Activated B cell treated with CpG ODN at 0.5 μM for 24 hours (primary cell): ENCODE measurements at regions not wholly inside any gene's neighbourhood (a gene's known extent, or its start where the extent isn't known, plus 50 kb on each side); places are given as distances from the start of the nearest gene placed in this dataset.

ENCODE experiments used
- ATAC-seq: fragments of 200-7000 bp; cut with Tn5 transposase; one replicate; pipeline ENCODE4 v1.10.0; 2021; ENCODE audit warnings: low read depth, mild to moderate bottlenecking, moderate library complexity
- CTCF ChIA-PET: fragments of 350-600 bp; sonication (Branson Sonifier 250); formaldehyde crosslinking; loops from one replicate; lab custom pipeline; 2021; ENCODE audit warnings: antibody characterized with exemption; lab: Charles Lee
- POLR2A ChIA-PET: fragments of 350-600 bp; sonication (Branson Sonifier 250); formaldehyde crosslinking; loops from one replicate; lab custom pipeline; 2021; ENCODE audit warnings: antibody characterized with exemption; lab: Charles Lee
- DNase-seq: peaks from one replicate; pipeline ENCODE4 v3.0.0; 2022
- H3K27ac Mint-ChIP-seq: one replicate; pipeline ENCODE4 v1.8.0; 2020; ENCODE audit warnings: mixed read lengths
- H3K27me3 Mint-ChIP-seq: one replicate; pipeline ENCODE4 v1.8.0; 2021; ENCODE audit warnings: mixed read lengths
- H3K36me3 Mint-ChIP-seq: one replicate; pipeline ENCODE4 v1.8.0; 2021; ENCODE audit warnings: low read depth, mixed read lengths
- H3K4me1 Mint-ChIP-seq: one replicate; pipeline ENCODE4 v1.8.0; 2021; ENCODE audit warnings: mixed read lengths
- H3K4me3 Mint-ChIP-seq: one replicate; pipeline ENCODE4 v1.8.0; 2020; ENCODE audit warnings: mild to moderate bottlenecking, mixed read lengths
- H3K9me3 Mint-ChIP-seq: one replicate; pipeline ENCODE4 v1.8.0; 2020; ENCODE audit warnings: mixed read lengths
- CTCF ChIP-seq: fragments of 200-600 bp; IDR thresholded peaks from one replicate; pipeline ENCODE4 v1.8.0; 2022; ENCODE audit warnings: antibody characterized with exemption, mild to moderate bottlenecking
- intact Hi-C: fragments of 100-400 bp; cut with micrococcal nuclease; formaldehyde crosslinking; loops from one replicate; pipeline ENCODE4 v1.15.1; 2024

GRCh38 chr10:106132956-106133355 lies 1031.5 kb downstream of the SORCS1 start:
- Mint-ChIP-seq H3K4me1 (no peaks in the 10 kb centered on the region), H3K9me3 (peaks cover 4% of the 10 kb centered on the region), H3K36me3 (no peaks in the 10 kb centered on the region), H3K4me3 (no peak overlapping the region), H3K27me3 (no peaks in the 10 kb centered on the region), H3K27ac (no peak overlapping the region)
- no peak for TF ChIP-seq CTCF
- ChIA-PET POLR2A (no interaction called here), CTCF (no interaction called here)
- ATAC-seq = no peak
- intact Hi-C loops = no loop called here
- no peak for DNase-seq

GRCh38 chr10:106114656-106115186 lies 1049.8 kb downstream of the SORCS1 start:
- no peak for ATAC-seq
- Mint-ChIP-seq H3K27ac (no peak overlapping the region), H3K4me3 (no peak overlapping the region), H3K4me1 (no peaks in the 10 kb centered on the region), H3K36me3 (no peaks in the 10 kb centered on the region), H3K27me3 (no peaks in the 10 kb centered on the region), H3K9me3 (peaks cover 12% of the 10 kb centered on the region)
- intact Hi-C loops = no loop called here
- ChIA-PET CTCF (no interaction called here), POLR2A (no interaction called here)
- no peak for TF ChIP-seq CTCF
- DNase-seq = no peak

GRCh38 chr10:106111246-106111645 lies 1053.3 kb downstream of the SORCS1 start:
- CTCF ChIA-PET = no interaction called here
- no peaks in the 10 kb centered on the region for H3K9me3 Mint-ChIP-seq
- no peak for TF ChIP-seq CTCF
- H3K27me3 Mint-ChIP-seq = no peaks in the 10 kb centered on the region
- POLR2A ChIA-PET = no interaction called here
- H3K27ac Mint-ChIP-seq = no peak overlapping the region
- H3K36me3 Mint-ChIP-seq = no peaks in the 10 kb centered on the region
- no peaks in the 10 kb centered on the region for H3K4me1 Mint-ChIP-seq
- H3K4me3 Mint-ChIP-seq = no peak overlapping the region
- DNase-seq = no peak
- intact Hi-C loops = no loop called here
- ATAC-seq = no peak

- ChIA-PET POLR2A (no interaction called here), CTCF (no interaction called here)
- Mint-ChIP-seq H3K4me3 (no peak overlapping the region), H3K27me3 (no peaks in the 10 kb centered on the region), H3K27ac (no peak overlapping the region), H3K4me1 (no peaks in the 10 kb centered on the region), H3K36me3 (no peaks in the 10 kb centered on the region), H3K9me3 (peaks cover 3% of the 10 kb centered on the region)
- no peak for ATAC-seq
- TF ChIP-seq CTCF = no peak
- intact Hi-C loops = no loop called here
- DNase-seq = no peak
Measured at GRCh38 chr10:106107706-106108105, 1056.8 kb downstream of the SORCS1 start.

- Mint-ChIP-seq H3K36me3 (no peaks in the 10 kb centered on the region), H3K4me1 (no peaks in the 10 kb centered on the region), H3K4me3 (no peak overlapping the region), H3K9me3 (peaks cover 3% of the 10 kb centered on the region), H3K27ac (no peak overlapping the region), H3K27me3 (no peaks in the 10 kb centered on the region)
- POLR2A ChIA-PET = no interaction called here
- no peak for TF ChIP-seq CTCF
- intact Hi-C loops = no loop called here
- CTCF ChIA-PET = no interaction called here
- no peak for DNase-seq
- ATAC-seq = no peak
Measured at GRCh38 chr10:106106114-106106513, 1058.4 kb downstream of the SORCS1 start.
